Gastroesophageal sphincter (tissue), 4 donors: ENCODE measurements at regions not wholly inside any gene's neighbourhood (a gene's known extent, or its start where the extent isn't known, plus 50 kb on each side); places are given as distances from the start of the nearest gene placed in this dataset.

Source experiments
- ATAC-seq: fragments of 150-250 bp; one replicate; pipeline ENCODE4 v1.9.1; 2016; ENCODE audit warnings: mild to moderate bottlenecking, moderate library complexity
- H3K27ac ChIP-seq, 4 donors: fragments of 200-600 bp; sonication (generic) in 3 of 4; 1 replicate in 3 of 4; 2 replicates in 1 of 4; pipeline ENCODE4 v1.5.1; 2016 to 2019
- H3K27me3 ChIP-seq: fragments of 200-600 bp; sonication (generic); one replicate; pipeline ENCODE4 v1.5.1; 2019
- H3K36me3 ChIP-seq, 2 donors: fragments of 200-600 bp; sonication (generic); one replicate each; pipeline ENCODE4 v1.5.1; 2019; ENCODE audit warnings: control low read depth in 1 of 2
- H3K4me1 ChIP-seq, 3 donors: fragments of 200-600 bp; sonication (generic); 1 replicate in 2 of 3; 2 replicates in 1 of 3; pipeline ENCODE4 v1.5.1; 2016 to 2019; ENCODE audit warnings: control low read depth in 2 of 3
- H3K4me3 ChIP-seq, 2 donors: fragments of 200-600 bp; sonication (generic); one replicate each; pipeline ENCODE4 v1.5.1; 2019; ENCODE audit warnings: mild to moderate bottlenecking in 1 of 2, moderate library complexity in 1 of 2
- H3K9me3 ChIP-seq, 3 donors: fragments of 200-600 bp; sonication (generic); one replicate each; pipeline ENCODE4 v1.5.1; 2017 to 2019; ENCODE audit warnings: control low read depth in 2 of 3
- CTCF ChIP-seq, 4 experiments: fragments of 200-600 bp in 2 of 4; fragments of 450-650 bp in 2 of 4; sonication (generic) in 1 of 4; IDR thresholded peaks; one replicate each; pipeline ENCODE4 v1.5.1; 2017 to 2019; ENCODE audit warnings: antibody characterized with exemption in 4 of 4, mild to moderate bottlenecking in 2 of 4, moderate library complexity in 2 of 4
- EP300 ChIP-seq: sonication (generic); formaldehyde crosslinking; IDR thresholded peaks from one replicate; pipeline ENCODE4 v1.6.1; 2017; ENCODE audit warnings: antibody characterized with exemption, mild to moderate bottlenecking
- POLR2A ChIP-seq, 2 donors: fragments of 450-650 bp; IDR thresholded peaks; one replicate each; pipeline ENCODE4 v1.6.1; 2017; ENCODE audit warnings: antibody characterized with exemption in 2 of 2, mild to moderate bottlenecking in 2 of 2, moderate library complexity in 1 of 2
- POLR2AphosphoS5 ChIP-seq: sonication (generic); formaldehyde crosslinking; IDR thresholded peaks from one replicate; pipeline ENCODE4 v1.6.1; 2017; ENCODE audit warnings: antibody characterized with exemption
- WGBS, 2 donors: methylation state at CpG; one replicate each; pipeline ENCODE4 v1.1.5; 2018; ENCODE audit warnings: low coverage in 1 of 2; 5-methylcytosine and 5-hydroxymethylcytosine counted together

GRCh38 chr10:23886355-23886754, 322.6 kb upstream of the KIAA1217 start:
- H3K36me3 ChIP-seq: no peaks in the 10 kb centered on the region
- TF ChIP-seq EP300: no peak
- TF ChIP-seq POLR2AphosphoS5: no peak
- no peak for TF ChIP-seq CTCF (IDR thresholded peaks at IDR 0.05)
- TF ChIP-seq POLR2A (IDR thresholded peaks at IDR 0.05): no peak
- 24 to 31% methylated on average over 6 of the region's 6 CpGs for WGBS, 2 donors
- H3K27ac ChIP-seq: no peak overlapping the region
- no peak overlapping the region for H3K4me3 ChIP-seq
- H3K9me3 ChIP-seq: no peaks in the 10 kb centered on the region
- no peak for ATAC-seq
- H3K4me1 ChIP-seq: no peaks in the 10 kb centered on the region
- no peaks in the 10 kb centered on the region for H3K27me3 ChIP-seq

GRCh38 chr10:23891301-23891700, 317.6 kb upstream of the KIAA1217 start:
- Histone ChIP-seq H3K27ac (no peak overlapping the region), H3K9me3 (no peaks in the 10 kb centered on the region), H3K4me1 (no peaks in the 10 kb centered on the region), H3K36me3 (no peaks in the 10 kb centered on the region), H3K4me3 (no peak overlapping the region), H3K27me3 (no peaks in the 10 kb centered on the region)
- WGBS, 2 donors: 75 to 82% methylated on average over 3 to 4 of the region's 4 CpGs
- ATAC-seq: no peak
- TF ChIP-seq POLR2A (IDR thresholded peaks at IDR 0.05) (no peak), EP300 (no peak), CTCF (IDR thresholded peaks at IDR 0.05) (no peak), POLR2AphosphoS5 (no peak)

- Histone ChIP-seq H3K27me3 (no peaks in the 10 kb centered on the region), H3K4me3 (no peak overlapping the region), H3K27ac (no peak overlapping the region), H3K9me3 (no peaks in the 10 kb centered on the region), H3K4me1 (no peaks in the 10 kb centered on the region), H3K36me3 (no peaks in the 10 kb centered on the region)
- TF ChIP-seq POLR2AphosphoS5 (no peak), CTCF (IDR thresholded peaks at IDR 0.05) (no peak), POLR2A (IDR thresholded peaks at IDR 0.05) (no peak), EP300 (no peak)
- ATAC-seq: no peak
Observed at GRCh38 chr10:23892296-23892695, 316.6 kb upstream of the KIAA1217 start.

GRCh38 chr10:23897267-23897666, 311.7 kb upstream of the KIAA1217 start:
- no peak overlapping the region for H3K4me3 ChIP-seq

More at GRCh38 chr10:23897267-23897666, 311.7 kb upstream of the KIAA1217 start:
- H3K36me3 ChIP-seq: no peaks in the 10 kb centered on the region
- no peak for ATAC-seq
- H3K9me3 ChIP-seq: no peaks in the 10 kb centered on the region
- no peak for TF ChIP-seq POLR2A (IDR thresholded peaks at IDR 0.05)
- no peak for TF ChIP-seq CTCF (IDR thresholded peaks at IDR 0.05)
- no peak for TF ChIP-seq EP300
- no peak for TF ChIP-seq POLR2AphosphoS5
- H3K27ac ChIP-seq: no peak overlapping the region
- H3K27me3 ChIP-seq: no peaks in the 10 kb centered on the region
- H3K4me1 ChIP-seq: no peaks in the 10 kb centered on the region
- 60 to 71% methylated on average over 3 to 4 of the region's 4 CpGs for WGBS, 2 donors
